HepG2 (cell line): ENCODE measurements at regions not wholly inside any gene's neighbourhood (a gene's known extent, or its start where the extent isn't known, plus 50 kb on each side); places are given as distances from the start of the nearest gene placed in this dataset.

ENCODE experiments used
- ATAC-seq: fragments of 200-7000 bp; cut with Tn5 transposase; 3 replicates; pipeline ENCODE4 v1.9.1; 2020; ENCODE audit warnings: mild to moderate bottlenecking, moderate library complexity
- BruUV-seq: library from RNA; stranded (reverse); fragments of 400-500 nt; replicated peaks from 2 replicates; lab custom pipeline; 2021; lab: Mats Ljungman, UMichigan
- CTCF ChIA-PET: fragments of 300-600 bp; formaldehyde crosslinking; extraction: SDS; loops from one replicate; lab custom pipeline; 2021; ENCODE audit warnings: low total read pairs, inconsistent platforms, low intra/inter-chr PET ratio; lab: Yijun Ruan, JAX
- POLR2A ChIA-PET: fragments of 350-600 bp; sonication (Branson Sonifier 250); formaldehyde crosslinking; loops from one replicate; lab custom pipeline; 2020; ENCODE audit warnings: antibody characterized with exemption, inconsistent platforms; lab: Yijun Ruan, JAX
- DNase-seq: peaks from one replicate; pipeline ENCODE4 v3.0.0-alpha.2; 2015; ENCODE audit warnings: low spot score
- FAIRE-seq: peaks from 3 replicates; lab custom pipeline; 2011; peaks lifted over from hg19 to GRCh38; lab: Jason Lieb, UNC
- H2AFZ ChIP-seq: one replicate; pipeline ENCODE4 v1.6.1; 2011; ENCODE audit warnings: low read length, inconsistent platforms
- H3K27ac ChIP-seq: fragments of 300-600 bp; 3 replicates; pipeline ENCODE4 v1.8.0; 2011; ENCODE audit warnings: mixed run types, mild to moderate bottlenecking, mixed read lengths, low read length, inconsistent platforms; ENCODE audit not compliant: insufficient read depth; ENCODE audit errors: extremely low read length
- H3K27me3 ChIP-seq, 2 experiments: fragments of 200-600 bp in 1 of 2; 2 replicates in 1 of 2; 3 replicates in 1 of 2; pipeline versions ENCODE4 v1.6.0 to v1.8.0; 2011; ENCODE audit warnings: low read length in 2 of 2, mild to moderate bottlenecking in 2 of 2, moderate library complexity in 2 of 2, inconsistent platforms in 1 of 2; ENCODE audit not compliant: insufficient read depth in 2 of 2, control insufficient read depth in 1 of 2
- H3K36me3 ChIP-seq, 2 experiments: fragments of 200-600 bp in 1 of 2; replicated peaks in 1 of 2; 2 replicates in 1 of 2; 3 replicates in 1 of 2; pipeline versions ENCODE4 v1.5.1 to v1.8.0; 2011; ENCODE audit warnings: low read length in 2 of 2, inconsistent platforms in 1 of 2; ENCODE audit not compliant: insufficient read depth in 2 of 2, control insufficient read depth in 1 of 2
- H3K4me1 ChIP-seq: 2 replicates; pipeline ENCODE4 v1.5.1; 2012; ENCODE audit warnings: low read length, inconsistent platforms; ENCODE audit not compliant: insufficient read depth
- H3K4me2 ChIP-seq: 2 replicates; pipeline ENCODE4 v1.6.0; 2011; ENCODE audit warnings: low read depth, low read length, inconsistent platforms
- H3K4me3 ChIP-seq, 3 experiments: fragments of 200-600 bp in 1 of 3; sonication (generic), shearing (Covaris generic) in 1 of 3; replicated peaks in 1 of 3; 2 replicates each; pipeline ENCODE4 v1.5.1; 2011 to 2016; ENCODE audit warnings: low read length in 3 of 3, inconsistent platforms in 2 of 3, low read depth in 2 of 3, mild to moderate bottlenecking in 2 of 3, control low read depth in 1 of 3, mixed read lengths in 1 of 3; ENCODE audit not compliant: insufficient read depth in 1 of 3
- H3K79me2 ChIP-seq: one replicate; pipeline ENCODE4 v1.6.1; 2011; ENCODE audit warnings: low read length, inconsistent platforms; ENCODE audit not compliant: insufficient read depth
- H3K9ac ChIP-seq: 2 replicates; pipeline ENCODE4 v1.6.0; 2011; ENCODE audit warnings: mild to moderate bottlenecking, low read depth, low read length, inconsistent platforms; ENCODE audit not compliant: insufficient read depth
- H3K9me3 ChIP-seq: 2 replicates; pipeline ENCODE4 v1.5.1; 2012; ENCODE audit warnings: mild to moderate bottlenecking, low read length
- H4K20me1 ChIP-seq: 2 replicates; pipeline ENCODE4 v1.6.0; 2011; ENCODE audit warnings: inconsistent platforms, mild to moderate bottlenecking, low read length, moderate library complexity; ENCODE audit not compliant: insufficient read depth
- MXD4 ChIP-seq: IDR thresholded peaks from 2 replicates; pipeline ENCODE4 v1.6.1; 2016; ENCODE audit warnings: mild to moderate bottlenecking, missing biosample characterization, missing genetic modification reagents
- NKX3-1 ChIP-seq: sonication (generic); formaldehyde crosslinking; IDR thresholded peaks from 2 replicates; pipeline ENCODE4 v1.5.0; 2020; ENCODE audit warnings: missing genetic modification reagents
- NRL ChIP-seq: sonication (generic); formaldehyde crosslinking; IDR thresholded peaks from 2 replicates; pipeline ENCODE4 v1.5.0; 2020; ENCODE audit warnings: missing genetic modification reagents, mild to moderate bottlenecking, moderate library complexity, borderline replicate concordance
- REST ChIP-seq, 2 experiments: IDR thresholded peaks; 2 replicates each; pipeline ENCODE4 v1.6.1; 2011 to 2012; ENCODE audit warnings: low read length in 2 of 2, borderline replicate concordance in 1 of 2, low read depth in 1 of 2, mild to moderate bottlenecking in 1 of 2, moderate library complexity in 1 of 2
- SOX6 ChIP-seq, 2 experiments: fragments of 450-650 bp in 1 of 2; sonication (generic) in 1 of 2; formaldehyde crosslinking in 1 of 2; IDR thresholded peaks; 2 replicates each; pipeline versions ENCODE4 v1.4.0 to v1.6.1; 2017 to 2020; ENCODE audit warnings: antibody characterized with exemption in 1 of 2, mild to moderate bottlenecking in 1 of 2, missing genetic modification reagents in 1 of 2
- ZC3H13 ChIP-seq: sonication (generic); formaldehyde crosslinking; IDR thresholded peaks from 2 replicates; pipeline ENCODE4 v1.8.1; 2023; ENCODE audit warnings: mild to moderate bottlenecking, missing genetic modification reagents, moderate library complexity
- ZNF253 ChIP-seq: sonication (generic); formaldehyde crosslinking; IDR thresholded peaks from 2 replicates; pipeline ENCODE4 v1.8.0; 2022; ENCODE audit warnings: mild to moderate bottlenecking, missing genetic modification reagents, borderline replicate concordance
- ZNF34 ChIP-seq: sonication (generic); formaldehyde crosslinking; IDR thresholded peaks from 2 replicates; pipeline ENCODE4 v1.4.0; 2020; ENCODE audit warnings: mild to moderate bottlenecking, missing genetic modification reagents, borderline replicate concordance
- ZNF816 ChIP-seq: sonication (generic); formaldehyde crosslinking; IDR thresholded peaks from 2 replicates; pipeline ENCODE4 v1.8.0; 2022; ENCODE audit warnings: missing genetic modification reagents, mild to moderate bottlenecking, borderline replicate concordance
- WGBS: methylation state at CpG from one replicate; pipeline ENCODE4 v1.1.6; 2017; ENCODE audit warnings: low lambda C conversion rate; 5-methylcytosine and 5-hydroxymethylcytosine counted together
- in situ Hi-C: cut with HindIII; loops from 2 replicates; pipeline ENCODE4 v1.10.0; 2017; ENCODE audit warnings: low pct_unique_long_range_greater_than_20kb; ENCODE audit not compliant: extremely low pct_ligation_motif_present
- intact Hi-C: fragments of 100-400 bp; cut with micrococcal nuclease; formaldehyde crosslinking; loops from one replicate; pipeline ENCODE4 v1.10.0; 2022; ENCODE audit not compliant: unreplicated experiment
- TF ChIP-seq, protein P1 (sequence below): sonication (generic); formaldehyde crosslinking; IDR thresholded peaks from 2 replicates; pipeline ENCODE4 v1.4.0; 2020; ENCODE audit warnings: mild to moderate bottlenecking, missing genetic modification reagents

GRCh38 chr2:239747274-239747673 lies 277.9 kb downstream of the NDUFA10 start:
- no TSS peak for BruUV-seq
- POLR2A ChIA-PET = no interaction called here
- in situ Hi-C loops (no loop called here), intact Hi-C loops (no loop called here)
- Histone ChIP-seq H2AFZ (no peak overlapping the region), H3K27me3 (peaks cover 28 to 88% of the 10 kb centered on the region in 2 experiments; a peak in 4 of 5 replicates), H3K9me3 (no peaks in the 10 kb centered on the region), H3K9ac (no peak overlapping the region), H3K4me1 (no peaks in the 10 kb centered on the region), H3K79me2 (no peaks in the 10 kb centered on the region), H3K36me3 (no peaks in the 10 kb centered on the region), H3K27ac (no peak overlapping the region), H4K20me1 (no peaks in the 10 kb centered on the region; the same call in 1 of the 2 replicates), H3K4me2 (no peak overlapping the region), H3K4me3 (no peak overlapping the region)
- FAIRE-seq = no peak
- TF ChIP-seq SOX6 (IDR thresholded peaks at IDR 0.05) (no peak), SOX6 (CRISPR knock-in tag; IDR thresholded peaks at IDR 0.05) (no peak), ZNF34 (CRISPR knock-in tag) (no peak), NKX3-1 (CRISPR knock-in tag) (no peak), REST (IDR thresholded peaks at IDR 0.05; ENCODE audit: borderline replicate concordance in 1 of 2, low read depth in 1 of 2, low read length in 2 of 2) (no peak), MXD4 (CRISPR knock-in tag) (no peak), ZC3H13 (CRISPR knock-in tag) (no peak), ZNF253 (no peak), NRL (CRISPR knock-in tag) (no peak), ZNF816 (CRISPR knock-in tag) (no peak)
- TF ChIP-seq, protein P1, sequence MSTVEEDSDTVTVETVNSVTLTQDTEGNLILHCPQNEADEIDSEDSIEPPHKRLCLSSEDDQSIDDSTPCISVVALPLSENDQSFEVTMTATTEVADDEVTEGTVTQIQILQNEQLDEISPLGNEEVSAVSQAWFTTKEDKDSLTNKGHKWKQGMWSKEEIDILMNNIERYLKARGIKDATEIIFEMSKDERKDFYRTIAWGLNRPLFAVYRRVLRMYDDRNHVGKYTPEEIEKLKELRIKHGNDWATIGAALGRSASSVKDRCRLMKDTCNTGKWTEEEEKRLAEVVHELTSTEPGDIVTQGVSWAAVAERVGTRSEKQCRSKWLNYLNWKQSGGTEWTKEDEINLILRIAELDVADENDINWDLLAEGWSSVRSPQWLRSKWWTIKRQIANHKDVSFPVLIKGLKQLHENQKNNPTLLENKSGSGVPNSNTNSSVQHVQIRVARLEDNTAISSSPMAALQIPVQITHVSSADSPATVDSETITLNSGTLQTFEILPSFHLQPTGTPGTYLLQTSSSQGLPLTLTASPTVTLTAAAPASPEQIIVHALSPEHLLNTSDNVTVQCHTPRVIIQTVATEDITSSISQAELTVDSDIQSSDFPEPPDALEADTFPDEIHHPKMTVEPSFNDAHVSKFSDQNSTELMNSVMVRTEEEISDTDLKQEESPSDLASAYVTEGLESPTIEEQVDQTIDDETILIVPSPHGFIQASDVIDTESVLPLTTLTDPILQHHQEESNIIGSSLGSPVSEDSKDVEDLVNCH (CRISPR knock-in tag) = no peak
- no peak for DNase-seq
- 20% methylated on average over 10 of the region's 16 CpGs for WGBS
- CTCF ChIA-PET = no interaction called here
- no peak for ATAC-seq
